Fibroblast of upper back skin (primary cell): ENCODE measurements at regions not wholly inside any gene's neighbourhood (a gene's known extent, or its start where the extent isn't known, plus 50 kb on each side); places are given as distances from the start of the nearest gene placed in this dataset.

Experiments
- DNase-seq: peaks from one replicate; pipeline ENCODE4 v3.0.0-alpha.2; 2013

DNA sequence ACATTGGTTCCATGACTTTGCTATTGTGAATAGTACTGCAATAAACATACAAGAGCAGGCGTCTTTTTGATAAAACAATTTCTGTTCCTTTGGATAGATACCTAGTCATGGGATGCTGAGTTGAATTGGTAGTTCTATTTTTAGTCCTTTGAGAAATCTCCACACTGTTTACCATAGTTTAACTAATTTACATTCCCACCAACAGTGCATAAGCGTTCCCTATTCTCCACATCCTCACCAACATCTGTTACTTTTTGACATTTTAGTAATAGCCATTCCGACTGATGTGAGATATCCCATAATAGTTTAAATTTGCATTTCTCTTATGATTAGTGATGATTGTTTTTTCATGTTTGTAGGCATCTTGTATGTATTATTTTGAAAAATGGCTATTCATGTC is 707.0 kb downstream of the SORCS1 start:
- DNase-seq, result no peak

GRCh38 chr10:106454233-106454632 is 710.3 kb downstream of the SORCS1 start:
- DNase-seq, result no peak

GRCh38 chr10:106450966-106451365 is 713.5 kb downstream of the SORCS1 start:
- DNase-seq, result peak; percentile 67

- DNase-seq, result no peak
Measured at GRCh38 chr10:106446920-106447319, 717.6 kb downstream of the SORCS1 start.

GRCh38 chr10:106442223-106442622 is 722.3 kb downstream of the SORCS1 start:
- no peak for DNase-seq

DNA sequence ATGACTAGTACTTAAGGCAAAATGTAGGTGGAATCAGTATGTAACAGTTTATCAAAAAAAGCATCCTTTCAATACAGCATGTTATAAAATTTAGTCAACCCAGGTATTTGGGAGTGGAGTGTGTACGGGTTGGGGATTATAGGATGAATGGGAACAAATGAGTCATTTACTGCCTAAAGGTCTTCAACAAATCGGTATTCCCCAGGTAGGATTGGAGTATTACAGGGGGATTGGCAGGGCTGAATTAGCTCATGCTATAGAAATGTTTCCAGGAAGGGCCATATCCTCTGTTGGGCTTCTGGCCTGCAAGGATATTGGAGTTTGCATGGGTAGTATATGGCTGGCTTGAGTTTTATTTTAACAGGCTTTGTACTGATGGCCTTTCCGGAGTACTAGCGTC is 723.7 kb downstream of the SORCS1 start:
- DNase-seq, result no peak

DNA sequence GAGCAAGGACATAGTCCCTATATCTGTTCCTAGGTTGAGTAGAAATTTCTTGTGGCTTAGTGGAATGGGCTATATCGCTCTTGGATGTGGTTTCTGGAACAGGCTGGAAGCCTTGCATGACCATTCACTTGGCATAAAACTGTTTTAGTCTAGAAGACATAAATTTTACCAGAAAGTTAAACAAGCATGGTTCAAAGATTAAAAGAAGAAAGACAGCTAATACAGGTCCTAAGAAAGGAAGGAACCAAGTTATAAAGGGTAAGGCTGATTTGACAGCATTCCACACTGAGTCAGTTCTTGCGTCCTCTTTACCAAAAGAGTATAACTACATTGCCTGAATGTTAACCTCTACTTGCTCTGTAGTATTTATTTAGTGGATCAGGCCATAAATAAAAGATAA is 724.2 kb downstream of the SORCS1 start:
- peak; percentile 81 for DNase-seq

- no peak for DNase-seq
Measured at GRCh38 chr10:106439366-106439765, 725.1 kb downstream of the SORCS1 start.

DNA sequence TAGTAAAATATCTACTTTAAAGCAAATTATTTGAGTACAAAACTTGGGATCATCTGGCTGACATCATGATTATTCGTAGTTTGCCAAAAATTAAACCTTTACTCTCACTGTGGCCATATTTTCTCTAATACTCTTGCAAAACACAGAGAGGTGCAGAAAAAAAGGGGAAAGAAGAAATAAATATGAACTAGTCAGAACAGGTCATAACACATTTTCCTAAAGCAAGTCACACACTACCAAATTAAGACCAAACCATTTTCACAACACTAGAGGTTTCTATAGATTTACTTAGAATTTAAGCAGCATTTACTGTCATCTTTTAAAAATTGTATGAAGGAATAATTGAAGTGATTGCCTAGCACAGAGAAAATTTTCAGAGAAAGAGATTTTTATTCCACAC is 726.1 kb downstream of the SORCS1 start:
- no peak for DNase-seq

- peak; percentile 32 for DNase-seq
Measured at GRCh38 chr10:106436123-106436715, 728.3 kb downstream of the SORCS1 start.

GRCh38 chr10:106435081-106435480 is 729.4 kb downstream of the SORCS1 start:
- no peak for DNase-seq

- DNase-seq, result peak; percentile 67
Measured at GRCh38 chr10:106424981-106425380, 739.5 kb downstream of the SORCS1 start.

- DNase-seq, result peak; percentile 94
Measured at GRCh38 chr10:106424054-106424453, 740.5 kb downstream of the SORCS1 start.

DNA sequence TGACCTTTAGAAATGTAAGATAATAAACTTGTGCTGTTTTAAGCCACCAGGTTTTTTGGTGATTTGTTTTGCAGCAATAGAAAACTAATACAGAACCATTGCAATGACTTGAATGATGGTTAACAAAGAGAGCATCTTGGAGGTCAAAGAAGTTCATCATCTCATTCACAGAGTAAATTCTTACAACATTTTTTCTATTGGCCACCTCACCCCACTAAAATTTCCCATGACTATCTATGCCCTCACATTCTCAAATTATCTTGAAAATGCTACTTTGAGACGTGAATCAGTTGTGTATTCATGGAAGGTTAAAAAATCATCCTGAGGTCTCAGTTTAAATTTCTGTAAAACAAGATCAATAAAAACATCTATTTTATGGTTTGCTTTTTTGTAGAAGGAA is 754.2 kb downstream of the SORCS1 start:
- DNase-seq, result no peak

DNA sequence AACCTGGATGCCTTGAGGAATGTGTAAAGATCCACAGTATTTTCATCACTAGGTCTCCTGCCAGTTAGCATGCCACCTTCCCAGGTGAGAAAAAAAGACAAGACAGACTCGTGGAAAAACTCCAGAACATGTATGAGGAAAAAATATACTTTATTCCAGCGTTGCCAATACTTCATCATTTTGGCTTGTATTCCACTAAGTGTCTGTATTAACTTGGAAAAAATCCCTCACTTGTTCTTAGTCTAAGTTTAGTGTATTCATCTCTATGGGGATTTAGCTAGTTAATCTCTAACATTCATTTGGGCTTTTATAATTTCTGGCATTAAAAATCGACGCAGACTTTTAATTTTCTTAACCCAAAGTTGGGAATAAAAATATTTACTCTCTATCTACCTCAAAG is 759.4 kb downstream of the SORCS1 start:
- DNase-seq, result no peak

GRCh38 chr10:106402458-106402857 is 762.0 kb downstream of the SORCS1 start:
- no peak for DNase-seq

DNA sequence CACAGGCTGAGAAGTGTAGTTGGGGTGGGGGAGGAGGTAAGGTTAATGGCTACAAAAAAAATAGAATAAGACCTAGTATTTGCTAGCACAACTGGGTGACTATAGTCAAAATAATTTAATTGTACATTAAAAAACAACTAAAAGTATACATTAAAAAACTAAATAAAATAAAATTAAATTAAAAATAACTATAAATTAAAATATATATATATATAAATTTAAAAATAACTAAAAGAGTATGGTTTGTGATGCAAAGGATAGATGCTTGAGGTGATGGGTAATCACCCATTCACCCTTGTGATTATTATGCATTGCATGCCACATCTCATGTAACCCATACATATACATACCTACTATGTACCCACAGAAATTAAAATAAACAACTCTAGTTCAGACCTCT is 762.5 kb downstream of the SORCS1 start:
- DNase-seq, result no peak

DNA sequence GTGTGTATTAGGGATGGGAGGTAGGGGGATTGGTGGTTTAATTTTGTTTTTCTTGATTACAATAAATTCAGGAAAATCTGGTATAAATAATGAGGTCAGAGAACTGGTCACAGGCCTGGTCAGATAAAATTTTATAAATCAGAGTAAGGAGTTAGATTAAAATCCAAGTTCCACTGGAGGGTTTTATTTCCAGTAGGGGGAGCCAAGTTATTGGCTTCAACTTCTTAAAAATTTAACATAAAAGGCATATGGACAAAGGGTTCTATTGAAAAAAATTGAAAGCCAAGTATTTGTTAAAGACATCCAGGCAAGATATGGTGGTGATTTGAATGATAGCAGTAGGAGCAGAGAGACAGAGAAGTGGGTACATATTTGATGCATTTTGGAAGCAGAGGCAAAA is 763.3 kb downstream of the SORCS1 start:
- DNase-seq, result peak; percentile 37

GRCh38 chr10:106399112-106399511 is 765.4 kb downstream of the SORCS1 start:
- DNase-seq, result no peak

DNA sequence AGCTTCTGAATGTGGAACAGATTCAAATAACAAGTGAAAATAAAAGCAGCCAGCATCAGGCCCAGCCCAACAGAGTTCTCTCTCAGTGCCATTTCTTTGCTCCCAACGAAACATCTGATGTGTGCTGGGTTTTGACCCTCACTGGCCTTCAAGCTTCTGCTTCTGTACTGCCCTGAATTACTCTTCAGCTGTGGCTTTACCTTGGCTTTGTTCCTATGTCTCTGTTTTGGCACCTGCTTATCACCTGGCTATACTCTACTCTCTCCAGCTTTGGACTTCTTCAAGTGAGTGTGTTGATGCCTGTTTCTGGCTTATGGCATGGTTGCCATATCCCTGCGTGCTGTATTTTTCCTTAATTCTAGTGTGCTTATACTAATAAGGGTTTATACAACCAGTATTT is 768.3 kb downstream of the SORCS1 start:
- DNase-seq, result no peak

- no peak for DNase-seq
Measured at GRCh38 chr10:106395041-106395749, 769.3 kb downstream of the SORCS1 start.

DNA sequence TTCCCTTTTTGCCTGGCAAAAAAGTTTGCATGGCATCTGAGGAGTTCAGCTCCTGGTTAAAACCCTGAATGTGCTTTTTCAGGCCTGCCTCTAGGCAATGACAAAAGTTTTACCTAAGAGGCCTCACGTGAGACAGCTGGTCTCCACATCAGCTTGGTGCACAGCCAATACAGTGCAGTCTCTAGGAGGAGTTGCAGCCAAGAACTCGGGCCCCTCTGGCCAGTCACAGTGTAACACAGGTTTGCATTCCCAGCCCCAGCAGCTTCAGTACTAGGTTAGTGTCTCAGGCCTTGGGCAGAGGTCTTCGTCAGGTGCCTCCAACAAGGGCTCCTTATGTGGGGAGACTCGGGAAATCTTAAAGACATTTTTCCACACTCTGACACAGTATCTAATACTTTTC is 771.7 kb downstream of the SORCS1 start:
- no peak for DNase-seq

DNA sequence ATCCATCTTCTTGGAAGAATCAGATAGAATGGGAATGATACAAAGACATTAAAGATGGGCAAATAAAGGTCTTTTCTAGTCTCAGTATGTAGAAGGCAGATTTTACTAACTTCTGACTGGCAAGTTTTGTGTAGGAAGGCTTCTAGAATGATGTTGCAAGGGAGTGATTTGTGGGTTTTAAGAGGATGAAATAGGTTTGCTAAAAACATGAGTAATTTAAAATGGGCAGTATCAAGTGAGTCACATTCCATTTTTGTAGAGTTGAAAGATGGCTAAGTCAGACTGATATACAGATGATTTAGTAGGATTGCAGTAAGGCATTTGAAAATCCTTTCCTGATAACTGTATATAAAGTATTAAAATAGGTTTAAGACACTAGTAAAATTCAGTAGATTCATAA is 777.4 kb downstream of the SORCS1 start:
- DNase-seq, result peak; percentile 75

- peak; percentile 39 for DNase-seq
Measured at GRCh38 chr10:106384496-106384895, 780.0 kb downstream of the SORCS1 start.

DNA sequence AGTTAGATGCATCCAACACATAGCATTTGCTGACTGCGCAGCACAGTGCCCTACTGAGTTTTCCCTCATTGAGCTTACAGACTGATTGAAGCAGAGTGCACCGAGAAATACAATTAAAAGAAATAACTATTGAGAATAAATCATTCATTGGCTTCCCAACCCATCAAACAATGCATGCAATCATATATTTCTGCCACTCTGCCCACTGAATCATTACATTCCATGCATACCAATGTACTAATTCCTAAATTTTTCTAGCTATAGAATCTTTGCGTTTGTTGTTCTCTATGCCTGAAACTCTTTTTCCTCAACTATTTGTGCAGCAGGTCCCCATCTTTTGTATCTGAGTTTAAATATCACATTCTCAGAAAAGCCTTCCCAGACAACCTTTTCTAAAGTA is 783.8 kb downstream of the SORCS1 start:
- DNase-seq, result peak; percentile 25
